Neural crest cell (in vitro differentiated cells): ENCODE measurements at regions not wholly inside any gene's neighbourhood (a gene's known extent, or its start where the extent isn't known, plus 50 kb on each side); places are given as distances from the start of the nearest gene placed in this dataset.

Experiments
- DNase-seq: peaks from one replicate; pipeline ENCODE4 v3.0.0; 2021; ENCODE audit warnings: low read depth, mixed read lengths, low spot score
- H3K27ac Mint-ChIP-seq: one replicate; pipeline ENCODE4 v1.8.0; 2021; ENCODE audit warnings: mild to moderate bottlenecking, mixed read lengths; ENCODE audit not compliant: unreplicated experiment
- H3K27me3 Mint-ChIP-seq: 2 replicates; pipeline ENCODE4 v1.8.0; 2021; ENCODE audit warnings: low read depth, mild to moderate bottlenecking, mixed read lengths
- H3K36me3 Mint-ChIP-seq: 2 replicates; pipeline ENCODE4 v1.8.0; 2021; ENCODE audit warnings: low read depth, mild to moderate bottlenecking, mixed read lengths
- H3K4me1 Mint-ChIP-seq: 2 replicates; pipeline ENCODE4 v1.8.0; 2021; ENCODE audit warnings: mixed read lengths
- H3K4me3 Mint-ChIP-seq: one replicate; pipeline ENCODE4 v1.8.0; 2021; ENCODE audit warnings: mild to moderate bottlenecking, mixed read lengths
- H3K9me3 Mint-ChIP-seq: 2 replicates; pipeline ENCODE4 v1.8.0; 2021; ENCODE audit warnings: mixed read lengths
- TF ChIP-seq, protein P1 (sequence below): fragments of 200-600 bp; sonication (generic); conservative IDR thresholded peaks from 2 replicates; pipeline ENCODE4 v1.5.0; 2021; ENCODE audit warnings: antibody characterized with exemption, mild to moderate bottlenecking

DNA sequence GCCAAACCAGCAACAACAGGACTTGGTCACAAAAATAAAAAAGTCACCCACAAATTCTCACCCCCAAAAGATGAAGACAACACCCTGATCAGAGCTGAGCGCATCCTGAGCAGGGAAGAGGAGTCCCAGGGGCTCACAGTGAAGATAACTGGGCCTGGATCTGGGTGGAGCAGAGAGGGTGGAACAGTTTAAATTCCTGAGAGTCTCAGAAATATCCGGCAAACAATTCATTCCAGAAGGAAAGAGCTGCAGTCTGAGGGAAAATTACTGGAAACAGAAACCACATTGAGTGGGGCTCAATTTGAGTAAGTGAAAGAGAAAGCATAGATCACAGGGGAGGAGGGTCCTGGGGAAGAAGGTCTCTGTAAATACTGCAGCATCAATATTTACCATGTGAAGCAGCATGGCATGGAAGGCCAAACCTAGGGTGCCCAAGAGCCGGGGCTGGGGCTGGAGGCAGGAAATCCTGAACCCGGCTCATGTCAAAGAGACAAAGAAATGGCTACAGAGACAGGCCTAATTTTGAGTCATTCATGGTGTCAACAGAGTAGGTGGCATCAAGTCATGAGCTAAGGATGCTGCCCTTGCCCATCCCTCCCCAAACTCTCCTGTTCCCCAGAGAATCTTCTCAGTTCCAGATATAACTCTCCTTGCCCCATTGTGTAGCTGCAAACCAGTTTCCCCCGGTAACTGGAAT is 61.4 kb upstream of the ZBTB7C start:
- peaks cover 2% of the 10 kb centered on the region for H3K9me3 Mint-ChIP-seq

DNA sequence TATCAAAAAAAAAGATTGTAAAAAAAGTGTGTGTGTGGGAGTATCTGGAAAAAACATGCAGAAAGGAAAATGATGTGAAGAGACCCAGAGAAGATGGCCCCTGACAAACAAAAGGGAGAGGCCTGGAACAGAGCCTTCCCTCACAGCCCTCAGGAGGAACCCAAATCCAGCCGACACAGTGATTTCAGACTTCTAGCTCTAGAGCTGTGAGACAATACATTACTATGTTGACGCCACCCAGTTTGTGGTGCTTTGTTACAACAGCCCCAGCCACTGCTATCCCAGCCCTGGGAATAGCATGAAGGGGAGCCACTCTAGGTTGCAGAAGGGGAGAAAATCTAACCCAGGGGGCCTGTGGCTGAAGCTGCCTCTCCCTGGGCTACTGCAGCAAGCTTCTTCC is 59.0 kb upstream of the ZBTB7C start:
- H3K9me3 Mint-ChIP-seq = peaks cover 2% of the 10 kb centered on the region
- H3K36me3 Mint-ChIP-seq = no peaks in the 10 kb centered on the region
- H3K4me3 Mint-ChIP-seq = no peak overlapping the region
- H3K4me1 Mint-ChIP-seq = no peaks in the 10 kb centered on the region
- DNase-seq = no peak
- no peak overlapping the region for H3K27ac Mint-ChIP-seq
- TF ChIP-seq, protein P1, sequence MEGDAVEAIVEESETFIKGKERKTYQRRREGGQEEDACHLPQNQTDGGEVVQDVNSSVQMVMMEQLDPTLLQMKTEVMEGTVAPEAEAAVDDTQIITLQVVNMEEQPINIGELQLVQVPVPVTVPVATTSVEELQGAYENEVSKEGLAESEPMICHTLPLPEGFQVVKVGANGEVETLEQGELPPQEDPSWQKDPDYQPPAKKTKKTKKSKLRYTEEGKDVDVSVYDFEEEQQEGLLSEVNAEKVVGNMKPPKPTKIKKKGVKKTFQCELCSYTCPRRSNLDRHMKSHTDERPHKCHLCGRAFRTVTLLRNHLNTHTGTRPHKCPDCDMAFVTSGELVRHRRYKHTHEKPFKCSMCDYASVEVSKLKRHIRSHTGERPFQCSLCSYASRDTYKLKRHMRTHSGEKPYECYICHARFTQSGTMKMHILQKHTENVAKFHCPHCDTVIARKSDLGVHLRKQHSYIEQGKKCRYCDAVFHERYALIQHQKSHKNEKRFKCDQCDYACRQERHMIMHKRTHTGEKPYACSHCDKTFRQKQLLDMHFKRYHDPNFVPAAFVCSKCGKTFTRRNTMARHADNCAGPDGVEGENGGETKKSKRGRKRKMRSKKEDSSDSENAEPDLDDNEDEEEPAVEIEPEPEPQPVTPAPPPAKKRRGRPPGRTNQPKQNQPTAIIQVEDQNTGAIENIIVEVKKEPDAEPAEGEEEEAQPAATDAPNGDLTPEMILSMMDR = no peak
- peaks cover 2% of the 10 kb centered on the region for H3K27me3 Mint-ChIP-seq

More for the DNA sequence above, 61.4 kb upstream of the ZBTB7C start:
- Mint-ChIP-seq H3K4me1 (peaks cover under 1% of the 10 kb centered on the region), H3K4me3 (no peak overlapping the region), H3K36me3 (no peaks in the 10 kb centered on the region), H3K27ac (no peak overlapping the region), H3K27me3 (peaks cover 2% of the 10 kb centered on the region)
- TF ChIP-seq, protein P1 = no peak
- no peak for DNase-seq

DNA sequence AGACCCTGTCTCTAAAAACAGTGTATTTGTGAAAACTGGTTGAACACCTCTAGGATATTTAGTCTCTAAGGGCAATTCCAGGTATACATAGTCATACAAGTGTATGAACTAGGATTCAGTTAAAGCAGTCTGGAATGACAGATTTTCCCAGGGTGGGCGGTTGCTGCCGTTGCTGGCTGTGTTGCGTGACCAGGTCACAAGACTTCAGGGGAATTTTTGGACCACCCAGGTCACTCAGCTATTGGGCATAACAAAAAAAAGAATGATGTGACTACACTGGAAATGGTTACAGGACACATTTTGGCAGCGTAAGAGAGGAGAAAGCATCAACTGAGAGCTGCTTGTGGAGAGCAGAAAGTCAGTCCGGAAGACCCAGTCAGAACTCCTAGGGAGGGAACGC is 58.0 kb upstream of the ZBTB7C start:
- H3K27ac Mint-ChIP-seq = no peak overlapping the region
- no peaks in the 10 kb centered on the region for H3K4me1 Mint-ChIP-seq
- peaks cover 2% of the 10 kb centered on the region for H3K9me3 Mint-ChIP-seq

DNA sequence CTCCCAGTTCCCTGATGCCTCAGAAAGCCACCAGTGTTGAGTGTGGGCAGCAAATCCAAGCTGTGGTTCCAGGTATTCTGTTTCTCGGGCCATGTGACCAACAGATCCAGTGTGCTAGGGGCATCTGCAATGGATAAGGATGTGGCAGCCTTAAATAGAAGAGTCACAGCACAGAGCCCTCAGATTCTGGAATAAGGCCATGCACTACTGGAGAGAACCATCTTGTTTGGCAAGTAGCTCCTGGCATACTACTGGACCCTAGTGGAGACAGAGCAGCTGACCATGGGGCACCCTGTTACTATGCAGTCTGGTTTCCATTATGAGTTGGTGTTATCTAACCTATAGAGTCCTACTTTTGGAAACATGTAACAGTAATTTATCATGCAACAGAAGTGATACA is 53.3 kb upstream of the ZBTB7C start:
- no peak overlapping the region for H3K27ac Mint-ChIP-seq
- H3K9me3 Mint-ChIP-seq = no peaks in the 10 kb centered on the region
- no peak overlapping the region for H3K4me3 Mint-ChIP-seq
- no peaks in the 10 kb centered on the region for H3K36me3 Mint-ChIP-seq
- TF ChIP-seq, protein P1 = no peak
- no peaks in the 10 kb centered on the region for H3K4me1 Mint-ChIP-seq
- DNase-seq = no peak
- no peaks in the 10 kb centered on the region for H3K27me3 Mint-ChIP-seq

More for the DNA sequence above, 58.0 kb upstream of the ZBTB7C start:
- TF ChIP-seq, protein P1 = no peak
- DNase-seq = no peak
- Mint-ChIP-seq H3K36me3 (no peaks in the 10 kb centered on the region), H3K4me3 (no peak overlapping the region), H3K27me3 (no peaks in the 10 kb centered on the region)

DNA sequence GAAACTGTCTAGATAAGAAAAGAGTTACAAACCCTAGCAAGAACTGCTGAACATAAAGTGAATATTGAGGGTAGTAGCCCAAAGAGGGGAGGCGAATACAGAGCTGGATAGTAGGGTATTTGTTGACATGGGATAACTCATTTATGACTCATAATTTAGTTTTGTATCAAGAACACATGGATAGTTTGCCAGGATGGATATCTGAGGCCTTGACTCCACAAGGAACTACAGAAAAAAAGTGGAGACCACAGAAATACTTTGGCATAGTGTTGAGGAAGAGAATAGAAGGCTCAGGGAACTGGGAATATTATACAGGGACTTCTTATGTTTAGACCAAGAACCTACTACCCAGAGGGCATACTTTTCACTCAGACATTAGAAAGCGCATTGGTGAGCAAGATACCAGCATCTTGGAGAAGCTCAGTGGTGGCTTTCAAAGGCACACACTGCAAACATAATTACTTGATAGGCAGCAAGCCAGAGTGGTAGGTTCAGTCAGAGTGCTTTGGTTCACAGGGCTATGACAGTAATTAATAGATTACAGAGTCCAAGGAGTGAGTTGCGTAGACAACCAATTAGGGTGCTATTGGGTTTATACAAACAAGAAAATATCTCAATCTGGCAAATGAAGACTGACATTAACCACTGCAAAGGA is 51.9 kb upstream of the ZBTB7C start:
- TF ChIP-seq, protein P1 = no peak
- no peaks in the 10 kb centered on the region for H3K36me3 Mint-ChIP-seq
- no peaks in the 10 kb centered on the region for H3K27me3 Mint-ChIP-seq
- H3K27ac Mint-ChIP-seq = no peak overlapping the region
- no peak overlapping the region for H3K4me3 Mint-ChIP-seq
- peaks cover 1% of the 10 kb centered on the region for H3K4me1 Mint-ChIP-seq
- no peaks in the 10 kb centered on the region for H3K9me3 Mint-ChIP-seq
- no peak for DNase-seq
